Ovary (tissue), 3 donors: ENCODE measurements at regions not wholly inside any gene's neighbourhood (a gene's known extent, or its start where the extent isn't known, plus 50 kb on each side); places are given as distances from the start of the nearest gene placed in this dataset.

Source experiments
- CTCF ChIP-seq, 3 donors: fragments of 450-650 bp in 2 of 3; fragments of 200-600 bp in 1 of 3; IDR thresholded peaks; one replicate each; pipeline versions ENCODE4 v1.5.1 to v1.8.0; 2016 to 2022; ENCODE audit warnings: antibody characterized with exemption in 3 of 3, mild to moderate bottlenecking in 1 of 3
- POLR2A ChIP-seq: fragments of 450-650 bp; IDR thresholded peaks from one replicate; pipeline ENCODE4 v1.6.1; 2017; ENCODE audit warnings: antibody characterized with exemption, mild to moderate bottlenecking, moderate library complexity
- donor health status: DM: no; HTN: no; CAD: no.

GRCh38 chr3:87733671-87734367 is 325.0 kb downstream of the CGGBP1 start:
- TF ChIP-seq CTCF (IDR thresholded peaks at IDR 0.05) (no peak), POLR2A (no peak)
